MM.1S (cell line): ENCODE measurements at regions not wholly inside any gene's neighbourhood (a gene's known extent, or its start where the extent isn't known, plus 50 kb on each side); places are given as distances from the start of the nearest gene placed in this dataset.

Experiments
- DNase-seq: peaks from one replicate; pipeline ENCODE4 v3.0.0-alpha.2; 2015
- H2AFZ ChIP-seq: fragments of 300-600 bp; sonication (generic); 2 replicates; pipeline ENCODE4 v1.6.0; 2016; ENCODE audit warnings: antibody characterized with exemption, low read length
- H3F3A ChIP-seq: fragments of 300-600 bp; sonication (generic); 2 replicates; pipeline ENCODE4 v1.6.1; 2016; ENCODE audit warnings: mild to moderate bottlenecking, antibody characterized with exemption, low read length, moderate library complexity, mixed read lengths; ENCODE audit not compliant: insufficient read depth
- H3K27ac ChIP-seq: fragments of 300-600 bp; sonication (generic); 2 replicates; pipeline ENCODE4 v1.5.1; 2016; ENCODE audit warnings: mild to moderate bottlenecking, low read length
- H3K27me3 ChIP-seq: fragments of 300-600 bp; sonication (generic); replicated peaks from 2 replicates; pipeline ENCODE4 v1.6.0; 2016; ENCODE audit warnings: low read length; ENCODE audit not compliant: insufficient read depth
- H3K36me3 ChIP-seq: fragments of 300-600 bp; sonication (generic); replicated peaks from 2 replicates; pipeline ENCODE4 v1.6.1; 2016; ENCODE audit warnings: mild to moderate bottlenecking, low read length, mixed read lengths; ENCODE audit not compliant: insufficient read depth
- H3K4me1 ChIP-seq: fragments of 300-600 bp; sonication (generic); 2 replicates; pipeline ENCODE4 v1.6.1; 2016; ENCODE audit warnings: low read length, mixed read lengths
- H3K4me2 ChIP-seq: fragments of 300-600 bp; sonication (generic); 2 replicates; pipeline ENCODE4 v1.6.0; 2016; ENCODE audit warnings: low read depth, low read length
- H3K4me3 ChIP-seq: fragments of 300-600 bp; sonication (generic); 2 replicates; pipeline ENCODE4 v1.5.1; 2016; ENCODE audit warnings: low read length, mixed read lengths
- H3K79me2 ChIP-seq: fragments of 300-600 bp; sonication (generic); 2 replicates; pipeline ENCODE4 v1.6.1; 2016; ENCODE audit warnings: mixed run types, low read length, mixed read lengths
- H3K9ac ChIP-seq: fragments of 300-600 bp; sonication (generic); 2 replicates; pipeline ENCODE4 v1.6.1; 2016; ENCODE audit warnings: low read length, mixed read lengths
- H3K9me2 ChIP-seq: fragments of 300-600 bp; sonication (generic); replicated peaks from 2 replicates; pipeline ENCODE4 v1.6.1; 2016; ENCODE audit warnings: mild to moderate bottlenecking, low read length, mixed read lengths; ENCODE audit not compliant: insufficient read depth
- H3K9me3 ChIP-seq: fragments of 300-600 bp; sonication (generic); replicated peaks from 2 replicates; pipeline ENCODE4 v1.6.1; 2016; ENCODE audit warnings: mild to moderate bottlenecking, low read length, mixed read lengths; ENCODE audit not compliant: insufficient read depth
- H4K20me1 ChIP-seq: fragments of 300-600 bp; sonication (generic); 2 replicates; pipeline ENCODE4 v1.6.1; 2016; ENCODE audit warnings: mild to moderate bottlenecking, low read length, moderate library complexity, mixed read lengths; ENCODE audit not compliant: insufficient read depth
- EZH2 ChIP-seq: fragments of 300-600 bp; sonication (generic); optimal IDR thresholded peaks from 2 replicates; pipeline ENCODE3; 2017; ENCODE audit warnings: low read depth, mild to moderate bottlenecking, antibody characterized with exemption, low read length, mixed read lengths
- EZH2phosphoT487 ChIP-seq: fragments of 300-600 bp; sonication (generic); IDR thresholded peaks from 2 replicates; pipeline ENCODE4 v1.6.1; 2018; ENCODE audit warnings: antibody characterized with exemption, low read length
- TF ChIP-seq, protein P1 (sequence below): fragments of 300-600 bp; sonication (generic); IDR thresholded peaks from 2 replicates; pipeline ENCODE4 v1.5.1; 2016; ENCODE audit warnings: antibody characterized with exemption, low read length, mixed read lengths

- Histone ChIP-seq H3K4me2 (no peak overlapping the region), H3K9ac (no peak overlapping the region), H3K4me3 (no peak overlapping the region), H3K9me3 (no peaks in the 10 kb centered on the region), H3K79me2 (no peaks in the 10 kb centered on the region), H3K27ac (no peak overlapping the region), H4K20me1 (no peaks in the 10 kb centered on the region), H3K4me1 (no peaks in the 10 kb centered on the region), H3K36me3 (no peaks in the 10 kb centered on the region), H3K9me2 (no peaks in the 10 kb centered on the region), H3F3A (no peaks in the 10 kb centered on the region), H2AFZ (no peak overlapping the region), H3K27me3 (no peaks in the 10 kb centered on the region)
- TF ChIP-seq EZH2phosphoT487 = no peak
- no peak for TF ChIP-seq EZH2
- TF ChIP-seq, protein P1, sequence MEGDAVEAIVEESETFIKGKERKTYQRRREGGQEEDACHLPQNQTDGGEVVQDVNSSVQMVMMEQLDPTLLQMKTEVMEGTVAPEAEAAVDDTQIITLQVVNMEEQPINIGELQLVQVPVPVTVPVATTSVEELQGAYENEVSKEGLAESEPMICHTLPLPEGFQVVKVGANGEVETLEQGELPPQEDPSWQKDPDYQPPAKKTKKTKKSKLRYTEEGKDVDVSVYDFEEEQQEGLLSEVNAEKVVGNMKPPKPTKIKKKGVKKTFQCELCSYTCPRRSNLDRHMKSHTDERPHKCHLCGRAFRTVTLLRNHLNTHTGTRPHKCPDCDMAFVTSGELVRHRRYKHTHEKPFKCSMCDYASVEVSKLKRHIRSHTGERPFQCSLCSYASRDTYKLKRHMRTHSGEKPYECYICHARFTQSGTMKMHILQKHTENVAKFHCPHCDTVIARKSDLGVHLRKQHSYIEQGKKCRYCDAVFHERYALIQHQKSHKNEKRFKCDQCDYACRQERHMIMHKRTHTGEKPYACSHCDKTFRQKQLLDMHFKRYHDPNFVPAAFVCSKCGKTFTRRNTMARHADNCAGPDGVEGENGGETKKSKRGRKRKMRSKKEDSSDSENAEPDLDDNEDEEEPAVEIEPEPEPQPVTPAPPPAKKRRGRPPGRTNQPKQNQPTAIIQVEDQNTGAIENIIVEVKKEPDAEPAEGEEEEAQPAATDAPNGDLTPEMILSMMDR = no peak
- no peak for DNase-seq
These were observed 995.9 kb downstream of the UQCRFS1 start for GRCh38 chr19:28217022-28217421.

- H3K79me2 ChIP-seq = no peaks in the 10 kb centered on the region
These were observed 999.4 kb downstream of the UQCRFS1 start for GRCh38 chr19:28213470-28214082.

DNA sequence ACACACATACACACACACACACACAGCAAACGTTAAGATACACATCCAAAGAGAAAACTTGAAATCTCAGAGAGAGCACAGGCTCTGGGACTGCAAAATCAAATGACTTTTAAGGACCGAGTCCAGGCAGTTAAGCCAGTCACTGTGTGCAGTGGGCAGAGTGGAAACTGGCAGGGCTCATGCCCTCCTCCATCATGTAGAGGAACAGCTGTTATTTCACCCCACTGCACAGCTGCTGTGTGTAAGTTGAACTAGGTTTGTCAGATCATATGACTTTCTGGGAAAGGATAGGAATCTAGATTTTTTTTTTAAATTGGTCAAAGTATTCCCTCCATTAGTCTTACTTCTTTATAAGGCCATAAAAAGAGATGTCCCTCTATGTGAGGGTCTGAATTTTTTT is 1002.1 kb downstream of the UQCRFS1 start:
- H3K9me2 ChIP-seq = no peaks in the 10 kb centered on the region
- DNase-seq = no peak
- peaks cover 4% of the 10 kb centered on the region; the same call in 1 of the 2 replicates for H3F3A ChIP-seq
- no peak for TF ChIP-seq EZH2phosphoT487
- TF ChIP-seq, protein P1 = no peak
- no peaks in the 10 kb centered on the region for H3K79me2 ChIP-seq
- no peak overlapping the region for H3K9ac ChIP-seq
- no peaks in the 10 kb centered on the region for H3K36me3 ChIP-seq
- H2AFZ ChIP-seq = no peak overlapping the region
- no peaks in the 10 kb centered on the region for H4K20me1 ChIP-seq
- no peak overlapping the region for H3K4me2 ChIP-seq
- peaks cover 14% of the 10 kb centered on the region for H3K4me1 ChIP-seq
- no peak overlapping the region for H3K4me3 ChIP-seq
- no peak overlapping the region for H3K27ac ChIP-seq
- H3K9me3 ChIP-seq = no peaks in the 10 kb centered on the region
- H3K27me3 ChIP-seq = no peaks in the 10 kb centered on the region

More at GRCh38 chr19:28213470-28214082, 999.4 kb downstream of the UQCRFS1 start:
- TF ChIP-seq EZH2 (no peak), EZH2phosphoT487 (no peak)
- TF ChIP-seq, protein P1 = no peak
- no peak overlapping the region for H3K4me3 ChIP-seq
- no peak overlapping the region for H2AFZ ChIP-seq
- no peaks in the 10 kb centered on the region; the same call in 1 of the 2 replicates for H3F3A ChIP-seq
- H3K27me3 ChIP-seq = no peaks in the 10 kb centered on the region
- no peak overlapping the region for H3K27ac ChIP-seq
- DNase-seq = no peak
- no peaks in the 10 kb centered on the region for H3K36me3 ChIP-seq
- H3K4me1 ChIP-seq = peaks cover 7% of the 10 kb centered on the region
- H3K4me2 ChIP-seq = no peak overlapping the region
- H4K20me1 ChIP-seq = no peaks in the 10 kb centered on the region
- H3K9me3 ChIP-seq = no peaks in the 10 kb centered on the region
- no peaks in the 10 kb centered on the region for H3K9me2 ChIP-seq
- no peak overlapping the region for H3K9ac ChIP-seq
